Activated CD8-positive, alpha-beta memory T cell treated with anti-CD3 and anti-CD28 coated beads, Interleukin-2, amount 10 ng/mL, durations not matched to agents 7 days and 5 days (primary cell): ENCODE measurements at regions not wholly inside any gene's neighbourhood (a gene's known extent, or its start where the extent isn't known, plus 50 kb on each side); places are given as distances from the start of the nearest gene placed in this dataset.

Experiments
- ATAC-seq: fragments of 150-1000 bp; cut with Tn5 transposase; one replicate; pipeline ENCODE4 v1.10.0; 2021; ENCODE audit warnings: moderate library complexity
- CTCF ChIA-PET: fragments of 350-600 bp; sonication (Branson Sonifier 250); formaldehyde crosslinking; loops from one replicate; lab custom pipeline; 2021; ENCODE audit warnings: antibody characterized with exemption; lab: Charles Lee
- DNase-seq: peaks from one replicate; pipeline ENCODE4 v3.0.0-alpha.2; 2020
- H3K27ac Mint-ChIP-seq: one replicate; pipeline ENCODE4 v1.8.0; 2021; ENCODE audit warnings: mild to moderate bottlenecking, mixed read lengths
- H3K27me3 Mint-ChIP-seq: one replicate; pipeline ENCODE4 v1.8.0; 2021; ENCODE audit warnings: mixed read lengths
- H3K36me3 Mint-ChIP-seq: one replicate; pipeline ENCODE4 v1.8.0; 2021; ENCODE audit warnings: mild to moderate bottlenecking, mixed read lengths
- H3K4me1 Mint-ChIP-seq: one replicate; pipeline ENCODE4 v1.8.0; 2021; ENCODE audit warnings: mixed read lengths
- H3K4me3 Mint-ChIP-seq: one replicate; pipeline ENCODE4 v1.8.0; 2021; ENCODE audit warnings: mild to moderate bottlenecking, moderate library complexity, mixed read lengths
- H3K9me3 Mint-ChIP-seq: one replicate; pipeline ENCODE4 v1.8.0; 2022; ENCODE audit warnings: low read depth, mixed read lengths

DNA sequence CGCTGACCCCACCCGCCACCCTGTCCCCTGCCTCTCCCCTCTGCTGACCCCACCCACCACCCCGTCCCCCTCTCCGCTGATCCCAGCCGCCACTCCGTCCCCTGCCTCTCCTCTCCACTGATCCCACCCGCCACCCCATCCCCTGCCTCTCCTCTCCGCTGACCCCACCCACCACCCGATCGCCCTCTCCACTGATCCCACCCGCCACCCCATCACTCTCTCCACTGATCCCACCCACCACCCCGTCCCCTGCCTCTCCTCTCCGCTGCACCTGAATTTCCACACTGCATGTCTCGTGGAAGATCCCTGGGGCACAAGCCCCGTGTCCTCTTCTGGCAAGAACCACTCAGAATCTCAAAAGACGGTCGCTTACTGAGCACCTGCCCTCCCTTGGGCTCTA is 53.4 kb upstream of the OLFM1 start:
- CTCF ChIA-PET, result no interaction called here
- DNase-seq (no peak), ATAC-seq (no peak)
- Mint-ChIP-seq H3K9me3 (no peaks in the 10 kb centered on the region), H3K27me3 (no peaks in the 10 kb centered on the region), H3K4me1 (no peaks in the 10 kb centered on the region), H3K4me3 (no peak overlapping the region), H3K27ac (no peak overlapping the region), H3K36me3 (no peaks in the 10 kb centered on the region)

DNA sequence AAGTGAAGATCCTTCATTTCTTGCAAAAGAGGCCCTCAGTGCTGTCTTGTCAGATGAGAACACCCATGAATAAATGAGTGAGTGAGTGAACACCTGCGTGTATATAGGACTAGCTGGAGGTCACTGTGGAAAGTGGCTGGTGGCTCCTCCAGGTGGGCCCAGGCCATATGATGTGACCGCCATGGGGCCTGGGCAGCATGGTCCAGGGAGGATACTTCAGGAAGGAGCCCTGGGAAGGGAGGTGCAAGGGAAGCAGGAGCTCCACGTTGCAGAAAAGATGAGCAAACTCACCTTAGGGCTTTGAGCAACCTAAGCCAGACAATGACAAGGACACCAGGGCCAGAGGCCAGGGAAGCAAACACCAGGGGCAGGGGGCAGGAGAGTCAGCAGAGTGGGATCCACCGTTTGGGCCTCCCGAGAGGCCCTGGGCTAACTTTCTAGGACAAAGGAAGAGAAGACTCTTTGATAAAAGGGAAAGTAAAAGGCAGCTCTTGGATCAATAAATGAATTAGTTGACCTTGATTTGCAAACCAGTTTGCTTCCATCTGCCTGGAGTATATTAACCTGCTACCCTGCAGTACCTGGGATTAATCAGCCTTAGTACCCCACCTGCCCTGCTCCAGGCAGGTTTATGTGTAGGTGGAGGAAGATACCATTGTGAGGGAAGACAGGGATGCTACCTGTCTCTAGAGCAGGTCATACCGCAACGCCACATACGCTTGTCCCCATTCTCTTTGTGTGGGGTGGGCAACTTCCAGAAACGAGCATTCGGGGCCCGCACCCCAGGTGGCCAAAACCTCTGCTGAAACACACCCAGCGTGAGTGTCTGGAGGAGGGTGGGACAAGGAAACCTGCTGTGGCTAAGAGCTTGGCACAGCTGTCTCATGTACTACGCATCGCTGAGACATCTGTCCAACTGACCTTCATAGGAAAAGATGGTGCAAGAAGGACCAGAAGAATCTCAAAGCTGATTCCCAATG is 51.4 kb upstream of the OLFM1 start:
- ATAC-seq (no peak), DNase-seq (no peak)
- no peaks in the 10 kb centered on the region for H3K9me3 Mint-ChIP-seq
- H3K27ac Mint-ChIP-seq, result no peak overlapping the region
- CTCF ChIA-PET, result no interaction called here
- no peak overlapping the region for H3K4me3 Mint-ChIP-seq
- no peaks in the 10 kb centered on the region for H3K4me1 Mint-ChIP-seq
- no peaks in the 10 kb centered on the region for H3K36me3 Mint-ChIP-seq
- no peaks in the 10 kb centered on the region for H3K27me3 Mint-ChIP-seq

DNA sequence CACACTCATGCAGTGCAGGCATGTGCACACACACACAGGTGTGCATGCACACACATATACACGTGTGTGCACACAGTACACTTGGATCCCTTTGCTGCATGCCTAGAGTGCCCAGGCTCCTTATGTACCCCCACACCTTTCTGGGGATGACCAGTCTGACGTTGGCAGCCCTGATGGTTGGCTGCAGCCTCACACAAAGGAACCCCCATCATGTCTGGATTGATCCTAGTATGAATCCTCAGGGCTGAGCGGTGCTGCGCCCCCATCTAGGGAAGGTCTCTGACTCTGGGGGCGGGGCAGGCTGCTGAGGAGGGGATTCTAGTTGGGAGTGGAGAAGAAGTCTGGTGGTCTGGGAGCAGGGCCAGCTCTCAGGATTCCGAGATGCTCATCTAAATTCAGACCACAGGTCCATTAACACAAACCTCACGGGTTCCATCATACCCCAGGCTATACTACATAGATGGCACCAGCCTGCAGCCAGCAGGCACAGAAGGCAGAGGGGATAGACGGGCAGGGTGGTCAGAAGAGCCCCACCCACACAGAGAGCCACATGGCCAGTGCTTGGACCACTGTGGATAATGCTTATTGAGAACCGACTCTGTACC is 50.5 kb upstream of the OLFM1 start:
- H3K9me3 Mint-ChIP-seq, result no peaks in the 10 kb centered on the region
- H3K36me3 Mint-ChIP-seq, result no peaks in the 10 kb centered on the region
- no peak for ATAC-seq
- CTCF ChIA-PET, result no interaction called here
- DNase-seq, result no peak
- H3K27me3 Mint-ChIP-seq, result no peaks in the 10 kb centered on the region
- H3K4me1 Mint-ChIP-seq, result no peaks in the 10 kb centered on the region
- H3K4me3 Mint-ChIP-seq, result no peak overlapping the region
- no peak overlapping the region for H3K27ac Mint-ChIP-seq

DNA sequence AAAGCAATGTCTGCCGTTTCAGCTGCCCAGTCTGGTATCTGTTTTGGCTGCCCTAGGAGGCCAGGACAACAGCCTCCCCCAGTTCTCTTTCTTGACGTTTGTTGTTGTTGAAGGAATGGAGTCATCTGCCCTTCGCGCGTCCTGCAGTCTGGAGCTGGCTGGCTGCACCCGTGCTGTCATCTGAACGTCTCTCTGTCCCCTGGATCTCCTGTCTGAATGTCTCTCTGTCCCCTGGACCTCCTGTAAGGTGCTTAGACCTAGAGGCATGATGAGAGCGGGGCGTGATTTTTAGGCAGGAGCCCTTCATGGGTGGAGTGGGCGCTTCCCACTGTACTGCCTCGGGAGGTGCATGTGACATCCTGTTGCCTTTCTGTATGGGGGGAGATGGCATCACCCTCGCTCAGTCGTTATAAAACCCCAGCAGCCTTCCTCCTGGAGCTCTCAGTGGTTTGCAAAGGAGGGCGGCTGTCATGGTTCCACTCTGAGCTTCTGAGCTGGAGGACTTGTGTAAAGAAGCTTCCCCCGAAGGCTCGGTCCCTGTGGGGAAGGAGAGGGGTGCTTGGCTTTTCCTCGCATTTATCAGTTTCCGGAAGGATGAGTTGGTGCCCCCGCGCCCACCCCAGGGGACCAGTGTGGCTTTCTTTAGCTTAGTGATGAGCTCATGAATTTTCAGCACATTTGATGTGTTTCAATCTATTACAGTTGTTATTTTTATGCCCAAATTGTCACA is 49.8 kb upstream of the OLFM1 start:
- Mint-ChIP-seq H3K27me3 (no peaks in the 10 kb centered on the region), H3K4me3 (no peak overlapping the region), H3K9me3 (no peaks in the 10 kb centered on the region), H3K36me3 (no peaks in the 10 kb centered on the region), H3K27ac (no peak overlapping the region), H3K4me1 (no peaks in the 10 kb centered on the region)
- ATAC-seq, result no peak
- CTCF ChIA-PET, result no interaction called here
- no peak for DNase-seq
